ENCODE measurements at regions not wholly inside any gene's neighbourhood (a gene's known extent, or its start where the extent isn't known, plus 50 kb on each side); places are given as distances from the start of the nearest gene placed in this dataset.

GRCh38 chr5:158563760-158564390 lies 535.8 kb downstream of the EBF1 start:
- Mint-ChIP-seq H3K36me3 (no peaks in the 10 kb centered on the region), H3K4me1 (no peaks in the 10 kb centered on the region), H3K9me3 (peaks cover 0 to 6% of the 10 kb centered on the region in 2 donors), H3K4me3 (no peak overlapping the region), H3K27ac (no peak overlapping the region), H3K27me3 (ENCODE audit: low read depth in 2 of 2) (no peaks in the 10 kb centered on the region)
- Histone ChIP-seq H3K27me3 (ENCODE audit: control insufficient read depth, insufficient read depth, low read length) (no peaks in the 10 kb centered on the region), H3K27ac (ENCODE audit: low read length) (no peak overlapping the region), H3K4me3 (ENCODE audit: low read length) (no peak overlapping the region), H3K36me3 (ENCODE audit: control insufficient read depth, insufficient read depth, low read length) (no peaks in the 10 kb centered on the region), H3K4me1 (ENCODE audit: control insufficient read depth, insufficient read depth, low read length) (peaks cover 4% of the 10 kb centered on the region), H3K9me3 (ENCODE audit: control insufficient read depth, insufficient read depth, low read length) (no peaks in the 10 kb centered on the region)
- no peak for ATAC-seq
- WGBS (ENCODE audit: insufficient coverage), result 82% methylated on average over 5 of the region's 5 CpGs
- intact Hi-C loops (cut with micrococcal nuclease), result no loop called here
- no peak for DNase-seq
- TF ChIP-seq, protein P1, sequence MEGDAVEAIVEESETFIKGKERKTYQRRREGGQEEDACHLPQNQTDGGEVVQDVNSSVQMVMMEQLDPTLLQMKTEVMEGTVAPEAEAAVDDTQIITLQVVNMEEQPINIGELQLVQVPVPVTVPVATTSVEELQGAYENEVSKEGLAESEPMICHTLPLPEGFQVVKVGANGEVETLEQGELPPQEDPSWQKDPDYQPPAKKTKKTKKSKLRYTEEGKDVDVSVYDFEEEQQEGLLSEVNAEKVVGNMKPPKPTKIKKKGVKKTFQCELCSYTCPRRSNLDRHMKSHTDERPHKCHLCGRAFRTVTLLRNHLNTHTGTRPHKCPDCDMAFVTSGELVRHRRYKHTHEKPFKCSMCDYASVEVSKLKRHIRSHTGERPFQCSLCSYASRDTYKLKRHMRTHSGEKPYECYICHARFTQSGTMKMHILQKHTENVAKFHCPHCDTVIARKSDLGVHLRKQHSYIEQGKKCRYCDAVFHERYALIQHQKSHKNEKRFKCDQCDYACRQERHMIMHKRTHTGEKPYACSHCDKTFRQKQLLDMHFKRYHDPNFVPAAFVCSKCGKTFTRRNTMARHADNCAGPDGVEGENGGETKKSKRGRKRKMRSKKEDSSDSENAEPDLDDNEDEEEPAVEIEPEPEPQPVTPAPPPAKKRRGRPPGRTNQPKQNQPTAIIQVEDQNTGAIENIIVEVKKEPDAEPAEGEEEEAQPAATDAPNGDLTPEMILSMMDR (IDR thresholded peaks at IDR 0.05), result no peak

DNA sequence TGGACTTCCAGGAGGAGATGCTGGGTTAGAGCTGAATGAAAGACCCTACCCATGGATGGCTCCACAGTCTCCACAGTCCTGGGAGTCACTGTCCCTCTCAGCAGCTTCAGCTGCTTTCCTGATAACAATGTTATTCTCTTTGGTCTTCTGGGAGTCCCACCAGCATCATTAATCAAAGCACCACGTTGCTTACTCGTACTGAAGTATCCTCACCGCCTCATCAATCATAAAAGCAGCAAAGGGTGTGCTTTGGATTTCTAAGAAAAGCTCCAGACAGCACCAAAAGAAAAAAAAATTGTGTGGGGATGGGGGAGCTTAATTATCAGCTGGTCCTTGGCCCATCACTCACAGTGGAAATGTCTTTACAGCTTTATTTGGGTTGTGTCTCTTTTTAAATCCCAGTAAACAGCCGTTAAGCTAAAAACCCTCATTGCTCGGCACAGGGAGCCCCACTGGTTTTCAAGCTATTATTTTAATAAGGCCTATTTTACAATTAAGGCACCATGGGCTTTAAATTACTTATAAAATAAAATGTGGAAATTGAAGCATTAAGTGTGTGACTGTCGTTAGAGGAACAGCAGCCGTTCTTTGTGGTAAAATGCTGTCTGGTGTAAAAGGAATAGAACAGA lies 538.0 kb downstream of the EBF1 start:
- no peak overlapping the region for H3K4me3 ChIP-seq (ENCODE audit: low read length)
- H3K36me3 ChIP-seq (ENCODE audit: control insufficient read depth, insufficient read depth, low read length), result no peaks in the 10 kb centered on the region
- no peaks in the 10 kb centered on the region for H3K4me1 Mint-ChIP-seq
- H3K36me3 Mint-ChIP-seq, result no peaks in the 10 kb centered on the region
- H3K27me3 Mint-ChIP-seq (ENCODE audit: low read depth in 2 of 2), result no peaks in the 10 kb centered on the region
- ATAC-seq (no peak), DNase-seq (no peak)
- TF ChIP-seq, protein P1 (IDR thresholded peaks at IDR 0.05), result no peak
- no peak overlapping the region for H3K27ac ChIP-seq (ENCODE audit: low read length)
- no peaks in the 10 kb centered on the region for H3K9me3 ChIP-seq (ENCODE audit: control insufficient read depth, insufficient read depth, low read length)
- no peak overlapping the region for H3K27ac Mint-ChIP-seq
- H3K4me1 ChIP-seq (ENCODE audit: control insufficient read depth, insufficient read depth, low read length), result peaks cover 4% of the 10 kb centered on the region
- 81% methylated on average over 7 of the region's 7 CpGs for WGBS (ENCODE audit: insufficient coverage)
- H3K27me3 ChIP-seq (ENCODE audit: control insufficient read depth, insufficient read depth, low read length), result no peaks in the 10 kb centered on the region
- no peak overlapping the region for H3K4me3 Mint-ChIP-seq
- intact Hi-C loops (cut with micrococcal nuclease), result no loop called here
- H3K9me3 Mint-ChIP-seq, result peaks cover 2 to 6% of the 10 kb centered on the region in 2 donors

GRCh38 chr5:158560170-158560569 lies 539.5 kb downstream of the EBF1 start:
- H3K27ac Mint-ChIP-seq, result no peak overlapping the region
- H3K4me1 Mint-ChIP-seq, result no peaks in the 10 kb centered on the region
- DNase-seq, result no peak
- Histone ChIP-seq H3K4me1 (ENCODE audit: control insufficient read depth, insufficient read depth, low read length) (peaks cover 4% of the 10 kb centered on the region), H3K36me3 (ENCODE audit: control insufficient read depth, insufficient read depth, low read length) (no peaks in the 10 kb centered on the region), H3K27me3 (ENCODE audit: control insufficient read depth, insufficient read depth, low read length) (no peaks in the 10 kb centered on the region), H3K27ac (ENCODE audit: low read length) (no peak overlapping the region), H3K4me3 (ENCODE audit: low read length) (no peak overlapping the region), H3K9me3 (ENCODE audit: control insufficient read depth, insufficient read depth, low read length) (no peaks in the 10 kb centered on the region)
- H3K27me3 Mint-ChIP-seq (ENCODE audit: low read depth in 2 of 2), result no peaks in the 10 kb centered on the region
- no peak overlapping the region for H3K4me3 Mint-ChIP-seq
- no peaks in the 10 kb centered on the region for H3K36me3 Mint-ChIP-seq
- TF ChIP-seq, protein P1 (IDR thresholded peaks at IDR 0.05), result no peak
- intact Hi-C loops (cut with micrococcal nuclease), result no loop called here
- peaks cover 4 to 6% of the 10 kb centered on the region in 2 donors for H3K9me3 Mint-ChIP-seq
- 29% methylated on average over 6 of the region's 6 CpGs for WGBS (ENCODE audit: insufficient coverage)
- ATAC-seq, result no peak

GRCh38 chr5:158559643-158560042 lies 540.1 kb downstream of the EBF1 start:
- Mint-ChIP-seq H3K27ac (no peak overlapping the region), H3K9me3 (peaks cover 4 to 6% of the 10 kb centered on the region in 2 donors), H3K36me3 (no peaks in the 10 kb centered on the region), H3K27me3 (ENCODE audit: low read depth in 2 of 2) (no peaks in the 10 kb centered on the region), H3K4me3 (no peak overlapping the region), H3K4me1 (no peaks in the 10 kb centered on the region)
- DNase-seq, result no peak
- peaks cover 4% of the 10 kb centered on the region for H3K4me1 ChIP-seq (ENCODE audit: control insufficient read depth, insufficient read depth, low read length)
- intact Hi-C loops (cut with micrococcal nuclease), result no loop called here
- no peaks in the 10 kb centered on the region for H3K9me3 ChIP-seq (ENCODE audit: control insufficient read depth, insufficient read depth, low read length)
- H3K27me3 ChIP-seq (ENCODE audit: control insufficient read depth, insufficient read depth, low read length), result no peaks in the 10 kb centered on the region
- no peak for ATAC-seq
- 82% methylated on average over 6 of the region's 7 CpGs for WGBS (ENCODE audit: insufficient coverage)
- no peak overlapping the region for H3K27ac ChIP-seq (ENCODE audit: low read length)
- TF ChIP-seq, protein P1 (IDR thresholded peaks at IDR 0.05), result no peak
- H3K4me3 ChIP-seq (ENCODE audit: low read length), result no peak overlapping the region
- no peaks in the 10 kb centered on the region for H3K36me3 ChIP-seq (ENCODE audit: control insufficient read depth, insufficient read depth, low read length)

Measured in natural killer cell (primary cell).